ENCODE measurements at regions not wholly inside any gene's neighbourhood (a gene's known extent, or its start where the extent isn't known, plus 50 kb on each side); places are given as distances from the start of the nearest gene placed in this dataset.

DNA sequence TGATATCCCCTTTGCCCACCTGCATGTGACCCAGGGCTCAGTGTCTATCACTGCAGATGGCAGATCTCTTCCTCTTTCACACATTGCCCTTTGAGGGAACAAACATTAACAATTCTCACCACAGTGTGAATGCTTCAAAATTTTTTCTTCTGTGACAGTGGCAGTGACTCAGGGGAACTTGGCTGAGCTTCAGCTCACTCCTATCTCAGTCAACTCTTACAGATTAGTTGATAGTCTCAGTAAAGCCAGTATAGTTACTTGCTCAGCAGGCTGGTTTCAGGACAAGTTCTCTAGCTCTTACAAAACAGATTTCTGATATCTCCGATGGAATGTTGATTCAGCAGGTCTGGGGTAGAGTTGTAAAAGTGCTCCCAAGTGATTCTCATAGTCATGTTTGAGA lies 166.9 kb downstream of the DLEU7 start:
- TF ChIP-seq, protein P1, sequence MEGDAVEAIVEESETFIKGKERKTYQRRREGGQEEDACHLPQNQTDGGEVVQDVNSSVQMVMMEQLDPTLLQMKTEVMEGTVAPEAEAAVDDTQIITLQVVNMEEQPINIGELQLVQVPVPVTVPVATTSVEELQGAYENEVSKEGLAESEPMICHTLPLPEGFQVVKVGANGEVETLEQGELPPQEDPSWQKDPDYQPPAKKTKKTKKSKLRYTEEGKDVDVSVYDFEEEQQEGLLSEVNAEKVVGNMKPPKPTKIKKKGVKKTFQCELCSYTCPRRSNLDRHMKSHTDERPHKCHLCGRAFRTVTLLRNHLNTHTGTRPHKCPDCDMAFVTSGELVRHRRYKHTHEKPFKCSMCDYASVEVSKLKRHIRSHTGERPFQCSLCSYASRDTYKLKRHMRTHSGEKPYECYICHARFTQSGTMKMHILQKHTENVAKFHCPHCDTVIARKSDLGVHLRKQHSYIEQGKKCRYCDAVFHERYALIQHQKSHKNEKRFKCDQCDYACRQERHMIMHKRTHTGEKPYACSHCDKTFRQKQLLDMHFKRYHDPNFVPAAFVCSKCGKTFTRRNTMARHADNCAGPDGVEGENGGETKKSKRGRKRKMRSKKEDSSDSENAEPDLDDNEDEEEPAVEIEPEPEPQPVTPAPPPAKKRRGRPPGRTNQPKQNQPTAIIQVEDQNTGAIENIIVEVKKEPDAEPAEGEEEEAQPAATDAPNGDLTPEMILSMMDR (IDR thresholded peaks at IDR 0.05) = no peak
- TF ChIP-seq POLR2A (IDR thresholded peaks at IDR 0.05) = no peak
- TF ChIP-seq POLR2AphosphoS5 (IDR thresholded peaks at IDR 0.05) = no peak

Data from transverse colon (tissue), 4 donors.